GM12878 (cell line): ENCODE measurements at regions not wholly inside any gene's neighbourhood (a gene's known extent, or its start where the extent isn't known, plus 50 kb on each side); places are given as distances from the start of the nearest gene placed in this dataset.

ENCODE experiments used
- ATAC-seq: fragments of 200-7000 bp; cut with Tn5 transposase; 3 replicates; pipeline ENCODE4 v1.9.1; 2020; ENCODE audit warnings: mild to moderate bottlenecking, moderate library complexity
- BruUV-seq: library from RNA; stranded (reverse); fragments of 400-500 nt; replicated peaks from 2 replicates; lab custom pipeline; 2021; lab: Mats Ljungman, UMichigan
- CTCF ChIA-PET: fragments of 300-600 bp; sonication (Branson Sonifier 250); formaldehyde crosslinking; extraction: SDS; loops from one replicate; lab custom pipeline; 2021; ENCODE audit warnings: inconsistent platforms; lab: Yijun Ruan, JAX
- POLR2A ChIA-PET: fragments of 350-600 bp; formaldehyde crosslinking; extraction: SDS; loops from one replicate; lab custom pipeline; 2021; ENCODE audit warnings: inconsistent platforms; lab: Charles Lee
- RAD21 ChIA-PET: fragments of 300-600 bp; sonication (Branson Sonifier 250); formaldehyde crosslinking; loops from one replicate; lab custom pipeline; 2023; ENCODE audit warnings: antibody characterized with exemption; ENCODE audit not compliant: unreplicated experiment; lab: Charles Lee
- SMC1A ChIA-PET: fragments of 300-600 bp; sonication (Branson Sonifier 250); formaldehyde crosslinking; loops from one replicate; lab custom pipeline; 2023; ENCODE audit not compliant: unreplicated experiment, uncharacterized antibody; lab: Charles Lee
- DNase-seq: peaks from one replicate; pipeline ENCODE4 v3.0.0-alpha.2; 2011; ENCODE audit warnings: low read depth, low spot score
- FAIRE-seq: peaks from 3 replicates; lab custom pipeline; 2011; peaks lifted over from hg19 to GRCh38; lab: Jason Lieb, UNC
- H2AFZ ChIP-seq: 2 replicates; pipeline ENCODE4 v1.6.0; 2011; ENCODE audit warnings: low read depth, low read length, control low read depth; ENCODE audit not compliant: control insufficient read depth
- H3K27ac ChIP-seq: 2 replicates; pipeline ENCODE4 v1.5.1; 2011; ENCODE audit warnings: control low read depth; ENCODE audit not compliant: control insufficient read depth, insufficient read depth
- H3K27me3 ChIP-seq, 2 experiments: replicated peaks in 1 of 2; 2 replicates each; pipeline versions ENCODE4 v1.6.0 to v1.6.1; 2011; ENCODE audit warnings: low read length in 1 of 2; ENCODE audit not compliant: control insufficient read depth in 2 of 2, insufficient read depth in 2 of 2
- H3K36me3 ChIP-seq, 2 experiments: 2 replicates each; pipeline ENCODE4 v1.5.1; 2011; ENCODE audit warnings: low read length in 1 of 2; ENCODE audit not compliant: control insufficient read depth in 2 of 2, insufficient read depth in 2 of 2
- H3K4me1 ChIP-seq: 2 replicates; pipeline ENCODE4 v1.6.1; 2011; ENCODE audit warnings: mild to moderate bottlenecking, low read length, moderate library complexity, mixed read lengths; ENCODE audit not compliant: control insufficient read depth, insufficient read depth
- H3K4me2 ChIP-seq: 2 replicates; pipeline ENCODE4 v1.6.0; 2011; ENCODE audit warnings: control low read depth; ENCODE audit not compliant: control insufficient read depth, insufficient read depth
- H3K4me3 ChIP-seq: fragments of 200-600 bp; sonication (generic); 2 replicates; pipeline ENCODE4 v1.5.1; 2016
- H3K79me2 ChIP-seq: 2 replicates; pipeline ENCODE4 v1.6.0; 2011; ENCODE audit warnings: low read length; ENCODE audit not compliant: control insufficient read depth, insufficient read depth
- H3K9ac ChIP-seq: 2 replicates; pipeline ENCODE4 v1.8.0; 2011; ENCODE audit warnings: low read length, control low read depth, mixed read lengths; ENCODE audit not compliant: control insufficient read depth, insufficient read depth
- H3K9me3 ChIP-seq: replicated peaks from 3 replicates; pipeline ENCODE4 v1.5.1; 2011; ENCODE audit warnings: mild to moderate bottlenecking, low read length; ENCODE audit not compliant: control insufficient read depth, insufficient read depth
- H4K20me1 ChIP-seq: 2 replicates; pipeline ENCODE4 v1.6.0; 2011; ENCODE audit not compliant: control insufficient read depth, insufficient read depth
- KAT2A ChIP-seq: conservative IDR thresholded peaks from 2 replicates; pipeline ENCODE4 v1.6.1; 2011; ENCODE audit warnings: low read depth, low read length; ENCODE audit not compliant: control insufficient read depth
- NFYA ChIP-seq: IDR thresholded peaks from 2 replicates; pipeline ENCODE4 v1.6.1; 2011; ENCODE audit warnings: low read depth, mild to moderate bottlenecking, low read length, improper control_type of control experiment, borderline replicate concordance
- WGBS: methylation state at CpG from one replicate; pipeline ENCODE4 v1.1.6; 2016; ENCODE audit warnings: low lambda C conversion rate; ENCODE audit not compliant: insufficient replicate concordance, insufficient coverage; ENCODE audit errors: missing lambda C conversion rate; 5-methylcytosine and 5-hydroxymethylcytosine counted together
- in situ Hi-C: fragments of 300-500 bp; cut with MboI; formaldehyde crosslinking; loops from 9 replicates; pipeline ENCODE4 v1.14.3; 2018; ENCODE audit warnings: mixed read lengths
- intact Hi-C: fragments of 100-400 bp; cut with micrococcal nuclease; formaldehyde crosslinking; loops from one replicate; pipeline ENCODE4 v1.14.2; 2022; ENCODE audit not compliant: unreplicated experiment
- TF ChIP-seq, protein P1 (sequence below): fragments of 450-650 bp; IDR thresholded peaks from 2 replicates; pipeline ENCODE4 v1.6.1; 2016; ENCODE audit warnings: mild to moderate bottlenecking
- TF ChIP-seq, protein P2 (sequence below): fragments of 450-650 bp; IDR thresholded peaks from 2 replicates; pipeline ENCODE4 v1.6.1; 2017; ENCODE audit warnings: low read depth, mild to moderate bottlenecking, moderate library complexity
- TF ChIP-seq, protein P3 (sequence below): IDR thresholded peaks from 2 replicates; pipeline ENCODE4 v1.6.1; 2011; ENCODE audit warnings: low read depth, mild to moderate bottlenecking, low read length, moderate library complexity, borderline replicate concordance; ENCODE audit errors: extremely low read depth

DNA sequence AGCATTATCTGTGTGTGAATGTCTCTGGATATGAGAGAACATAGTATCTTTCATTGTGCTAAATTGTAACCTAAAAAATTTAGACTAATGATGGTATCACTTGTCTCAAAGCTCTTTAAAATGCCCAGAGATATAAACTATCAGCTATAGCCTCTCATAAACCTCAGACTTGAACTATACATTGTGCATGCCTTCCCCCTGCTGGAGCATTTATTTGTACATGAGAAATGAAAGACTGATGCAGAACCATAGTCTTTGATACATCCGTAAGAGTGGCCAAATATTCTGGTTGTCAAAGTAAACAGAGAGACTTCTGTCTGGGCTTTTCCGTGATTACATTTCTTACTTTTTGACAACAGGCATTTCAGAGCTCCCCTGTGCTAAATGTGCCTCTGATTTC lies 71.9 kb upstream of the CCDC68 start:
- intact Hi-C loops, result no loop called here
- Histone ChIP-seq H3K9ac (no peak overlapping the region), H3K4me3 (no peak overlapping the region), H2AFZ (no peak overlapping the region), H3K4me2 (no peak overlapping the region), H4K20me1 (no peaks in the 10 kb centered on the region), H3K79me2 (no peaks in the 10 kb centered on the region), H3K36me3 (no peaks in the 10 kb centered on the region), H3K4me1 (no peaks in the 10 kb centered on the region; the same call in 1 of the 2 replicates), H3K9me3 (no peaks in the 10 kb centered on the region), H3K27ac (no peak overlapping the region), H3K27me3 (no peaks in the 10 kb centered on the region; a peak in 1 of 4 replicates)
- FAIRE-seq, result no peak
- no TSS peak for BruUV-seq
- ChIA-PET RAD21 (no interaction called here), POLR2A (no interaction called here), CTCF (no interaction called here), SMC1A (interaction anchor here (1.2 to 1.6 kb wide), 3 partner anchors 9 to 47 kb away, joined by 3 to 7 read pairs (median 4); no protein-coding TSS in a partner anchor)
- 45% methylated on average over 2 of the region's 2 CpGs for WGBS
- TF ChIP-seq, protein P1, sequence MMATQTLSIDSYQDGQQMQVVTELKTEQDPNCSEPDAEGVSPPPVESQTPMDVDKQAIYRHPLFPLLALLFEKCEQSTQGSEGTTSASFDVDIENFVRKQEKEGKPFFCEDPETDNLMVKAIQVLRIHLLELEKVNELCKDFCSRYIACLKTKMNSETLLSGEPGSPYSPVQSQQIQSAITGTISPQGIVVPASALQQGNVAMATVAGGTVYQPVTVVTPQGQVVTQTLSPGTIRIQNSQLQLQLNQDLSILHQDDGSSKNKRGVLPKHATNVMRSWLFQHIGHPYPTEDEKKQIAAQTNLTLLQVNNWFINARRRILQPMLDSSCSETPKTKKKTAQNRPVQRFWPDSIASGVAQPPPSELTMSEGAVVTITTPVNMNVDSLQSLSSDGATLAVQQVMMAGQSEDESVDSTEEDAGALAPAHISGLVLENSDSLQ, result no peak
- TF ChIP-seq, protein P2, sequence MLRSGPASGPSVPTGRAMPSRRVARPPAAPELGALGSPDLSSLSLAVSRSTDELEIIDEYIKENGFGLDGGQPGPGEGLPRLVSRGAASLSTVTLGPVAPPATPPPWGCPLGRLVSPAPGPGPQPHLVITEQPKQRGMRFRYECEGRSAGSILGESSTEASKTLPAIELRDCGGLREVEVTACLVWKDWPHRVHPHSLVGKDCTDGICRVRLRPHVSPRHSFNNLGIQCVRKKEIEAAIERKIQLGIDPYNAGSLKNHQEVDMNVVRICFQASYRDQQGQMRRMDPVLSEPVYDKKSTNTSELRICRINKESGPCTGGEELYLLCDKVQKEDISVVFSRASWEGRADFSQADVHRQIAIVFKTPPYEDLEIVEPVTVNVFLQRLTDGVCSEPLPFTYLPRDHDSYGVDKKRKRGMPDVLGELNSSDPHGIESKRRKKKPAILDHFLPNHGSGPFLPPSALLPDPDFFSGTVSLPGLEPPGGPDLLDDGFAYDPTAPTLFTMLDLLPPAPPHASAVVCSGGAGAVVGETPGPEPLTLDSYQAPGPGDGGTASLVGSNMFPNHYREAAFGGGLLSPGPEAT, result no peak
- TF ChIP-seq, protein P3, sequence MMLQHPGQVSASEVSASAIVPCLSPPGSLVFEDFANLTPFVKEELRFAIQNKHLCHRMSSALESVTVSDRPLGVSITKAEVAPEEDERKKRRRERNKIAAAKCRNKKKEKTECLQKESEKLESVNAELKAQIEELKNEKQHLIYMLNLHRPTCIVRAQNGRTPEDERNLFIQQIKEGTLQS, result no peak
- no peak for TF ChIP-seq KAT2A
- TF ChIP-seq NFYA, result no peak
- peak; percentile 41; the same call in 2 of the 3 replicates for ATAC-seq
- in situ Hi-C loops, result no loop called here
- DNase-seq, result no peak
